ENCODE measurements at regions not wholly inside any gene's neighbourhood (a gene's known extent, or its start where the extent isn't known, plus 50 kb on each side); places are given as distances from the start of the nearest gene placed in this dataset.

DNA sequence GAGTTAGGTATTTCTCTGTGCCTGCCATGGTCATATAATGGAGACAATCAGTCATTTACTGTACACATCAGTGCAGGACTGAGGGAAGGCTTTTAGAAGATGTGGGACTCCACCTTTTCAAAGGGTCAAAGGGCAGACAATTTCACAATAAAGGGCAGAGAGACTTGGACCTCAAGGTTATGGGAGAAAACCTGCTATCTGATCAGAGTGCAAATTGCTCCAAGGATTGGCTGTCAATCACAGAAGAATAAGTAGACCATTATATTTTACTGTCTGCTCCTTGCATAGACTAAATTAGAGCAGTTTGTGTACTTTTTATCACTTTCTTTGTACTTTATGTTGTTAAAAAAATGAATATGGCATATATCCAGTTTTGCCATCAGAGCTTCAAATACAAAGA is 314.9 kb upstream of the ATP11B start:
- no peak overlapping the region for H3K4me3 ChIP-seq (replicated peaks in 1 of 2; ENCODE audit: low read depth in 2 of 2, low read length in 2 of 2)
- TF ChIP-seq, protein P1, sequence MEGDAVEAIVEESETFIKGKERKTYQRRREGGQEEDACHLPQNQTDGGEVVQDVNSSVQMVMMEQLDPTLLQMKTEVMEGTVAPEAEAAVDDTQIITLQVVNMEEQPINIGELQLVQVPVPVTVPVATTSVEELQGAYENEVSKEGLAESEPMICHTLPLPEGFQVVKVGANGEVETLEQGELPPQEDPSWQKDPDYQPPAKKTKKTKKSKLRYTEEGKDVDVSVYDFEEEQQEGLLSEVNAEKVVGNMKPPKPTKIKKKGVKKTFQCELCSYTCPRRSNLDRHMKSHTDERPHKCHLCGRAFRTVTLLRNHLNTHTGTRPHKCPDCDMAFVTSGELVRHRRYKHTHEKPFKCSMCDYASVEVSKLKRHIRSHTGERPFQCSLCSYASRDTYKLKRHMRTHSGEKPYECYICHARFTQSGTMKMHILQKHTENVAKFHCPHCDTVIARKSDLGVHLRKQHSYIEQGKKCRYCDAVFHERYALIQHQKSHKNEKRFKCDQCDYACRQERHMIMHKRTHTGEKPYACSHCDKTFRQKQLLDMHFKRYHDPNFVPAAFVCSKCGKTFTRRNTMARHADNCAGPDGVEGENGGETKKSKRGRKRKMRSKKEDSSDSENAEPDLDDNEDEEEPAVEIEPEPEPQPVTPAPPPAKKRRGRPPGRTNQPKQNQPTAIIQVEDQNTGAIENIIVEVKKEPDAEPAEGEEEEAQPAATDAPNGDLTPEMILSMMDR (IDR thresholded peaks at IDR 0.05; ENCODE audit: low read depth, low read length), result no peak
- no peak for DNase-seq (ENCODE audit: low read depth in 2 of 2)

GRCh38 chr3:182479419-182480336 is 313.6 kb upstream of the ATP11B start:
- no peak overlapping the region for H3K4me3 ChIP-seq (replicated peaks in 1 of 2; ENCODE audit: low read depth in 2 of 2, low read length in 2 of 2)
- TF ChIP-seq, protein P1 (IDR thresholded peaks at IDR 0.05; ENCODE audit: low read depth, low read length), result no peak
- no peak for DNase-seq (ENCODE audit: low read depth in 2 of 2)

DNA sequence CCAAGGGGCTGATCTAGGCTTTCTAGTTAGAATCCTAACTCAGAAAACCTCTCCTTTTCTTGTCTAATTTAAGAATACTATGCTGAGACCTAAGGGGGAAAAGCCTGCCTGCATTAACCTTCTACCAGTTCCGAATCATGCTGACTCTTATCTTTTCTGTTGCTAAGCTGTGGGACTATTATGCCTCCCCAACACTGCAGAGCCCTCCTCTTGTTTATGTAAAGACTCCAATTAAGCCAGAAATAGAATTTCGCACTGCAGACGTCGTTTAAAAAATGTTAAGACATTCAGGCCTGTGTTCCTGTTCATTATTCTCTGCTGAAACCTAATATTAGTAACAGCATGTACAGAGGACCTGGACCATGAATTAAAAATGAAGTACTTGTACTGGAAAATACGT is 310.6 kb upstream of the ATP11B start:
- no peak overlapping the region for H3K4me3 ChIP-seq (replicated peaks in 1 of 2; ENCODE audit: low read depth in 2 of 2, low read length in 2 of 2)
- no peak for DNase-seq (ENCODE audit: low read depth in 2 of 2)
- TF ChIP-seq, protein P1 (IDR thresholded peaks at IDR 0.05; ENCODE audit: low read depth, low read length), result no peak

GRCh38 chr3:182484682-182485081 is 308.6 kb upstream of the ATP11B start:
- TF ChIP-seq, protein P1 (IDR thresholded peaks at IDR 0.05; ENCODE audit: low read depth, low read length), result no peak
- DNase-seq (ENCODE audit: low read depth in 2 of 2), result no peak
- no peak overlapping the region for H3K4me3 ChIP-seq (replicated peaks in 1 of 2; ENCODE audit: low read depth in 2 of 2, low read length in 2 of 2)

GRCh38 chr3:182485301-182485700 is 308.0 kb upstream of the ATP11B start:
- TF ChIP-seq, protein P1 (IDR thresholded peaks at IDR 0.05; ENCODE audit: low read depth, low read length), result no peak
- DNase-seq (ENCODE audit: low read depth in 2 of 2), result no peak
- no peak overlapping the region for H3K4me3 ChIP-seq (replicated peaks in 1 of 2; ENCODE audit: low read depth in 2 of 2, low read length in 2 of 2)

DNA sequence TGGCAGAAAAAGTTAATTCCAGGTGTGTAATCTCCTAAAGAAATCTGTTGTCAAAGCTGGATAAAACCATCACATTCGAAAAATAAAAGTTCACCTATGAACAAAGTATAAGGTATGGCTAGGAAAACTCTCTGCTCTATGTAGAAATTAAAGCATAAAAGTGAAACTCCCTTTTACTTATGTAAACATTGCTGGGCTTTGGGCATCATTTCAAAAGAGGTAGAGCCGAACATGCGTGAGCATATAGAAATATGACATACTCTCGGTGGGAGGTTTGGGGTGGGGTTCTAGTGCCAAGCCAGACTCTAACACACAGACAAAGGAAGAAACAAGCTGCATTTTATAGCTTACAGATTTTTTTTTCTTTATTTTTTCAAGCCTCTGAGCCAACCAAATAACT is 306.8 kb upstream of the ATP11B start:
- DNase-seq (ENCODE audit: low read depth in 2 of 2), result no peak
- TF ChIP-seq, protein P1 (IDR thresholded peaks at IDR 0.05; ENCODE audit: low read depth, low read length), result no peak
- H3K4me3 ChIP-seq (replicated peaks in 1 of 2; ENCODE audit: low read depth in 2 of 2, low read length in 2 of 2), result no peak overlapping the region

Measured in cardiac fibroblast (primary cell).